Stimulated activated CD4-positive, alpha-beta T cell treated with anti-CD3 and anti-CD28 coated beads, Interleukin-1b, Interleukin-23, amount 100 ng/mL, for 1 hour (primary cell): ENCODE measurements at regions not wholly inside any gene's neighbourhood (a gene's known extent, or its start where the extent isn't known, plus 50 kb on each side); places are given as distances from the start of the nearest gene placed in this dataset.
"Not testable (repeated sequence)": the region's sequence is repeated elsewhere in the genome, so short reads cannot be mapped to it uniquely, and the experiment has no call there.

Experiments used
- DNase-seq, 2 donors: peaks; one replicate each; pipeline ENCODE4 v3.0.0-alpha.2; 2020; ENCODE audit warnings: low read depth in 2 of 2

DNA sequence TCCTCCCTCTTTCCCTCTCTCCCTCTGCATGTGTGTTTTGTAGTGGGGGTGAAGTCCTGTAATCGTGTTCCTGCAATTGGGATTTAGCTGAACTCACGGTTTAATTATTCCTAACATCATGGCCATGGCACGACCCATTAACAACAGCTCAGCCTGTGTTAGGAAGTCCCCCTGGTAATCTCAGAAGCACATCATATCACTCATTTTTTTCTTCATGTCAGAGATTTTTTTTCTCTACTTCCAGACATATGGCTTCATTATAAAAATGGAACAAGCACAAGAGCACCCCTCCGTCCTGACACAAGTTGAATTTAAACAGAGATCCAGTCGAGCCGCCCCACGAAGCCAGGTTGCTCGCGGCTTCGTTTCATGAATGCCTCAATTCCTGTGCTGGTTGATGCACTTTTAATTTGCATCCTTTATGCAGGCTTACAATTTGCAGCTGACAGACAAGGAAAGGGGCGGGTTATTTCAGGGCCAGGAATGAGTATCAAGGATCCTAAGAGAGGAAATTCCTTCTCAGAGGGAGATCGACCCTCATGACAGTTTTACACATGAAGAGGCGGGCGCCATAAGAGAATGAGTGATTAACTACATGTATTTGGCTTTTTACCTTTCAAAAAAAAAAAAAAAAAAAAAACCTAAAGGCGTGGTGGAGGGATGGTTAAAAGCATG lies 192.9 kb downstream of the MAF start:
- DNase-seq, result no peak

DNA sequence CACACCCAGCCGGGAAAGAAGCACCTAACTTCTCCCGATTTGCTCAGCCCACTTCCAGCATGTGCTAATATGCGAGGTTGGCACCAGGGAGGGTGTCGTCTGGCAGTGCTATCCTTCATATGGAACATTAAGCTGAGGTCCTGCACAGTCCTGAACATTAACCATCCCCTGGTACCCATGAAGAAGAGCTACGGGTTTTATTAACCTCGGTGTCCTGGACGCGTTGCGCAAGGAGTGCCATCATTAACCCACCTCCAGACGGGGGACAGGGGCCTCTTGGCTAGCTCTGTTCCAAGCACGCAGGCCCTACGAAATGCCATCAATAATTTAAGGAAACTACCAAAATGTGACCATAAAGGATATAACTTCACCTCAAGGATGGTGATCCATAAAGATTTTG lies 193.5 kb downstream of the MAF start:
- no peak for DNase-seq

- no peak for DNase-seq
Observed at GRCh38 chr16:79404571-79404970, 196.0 kb downstream of the MAF start.

DNA sequence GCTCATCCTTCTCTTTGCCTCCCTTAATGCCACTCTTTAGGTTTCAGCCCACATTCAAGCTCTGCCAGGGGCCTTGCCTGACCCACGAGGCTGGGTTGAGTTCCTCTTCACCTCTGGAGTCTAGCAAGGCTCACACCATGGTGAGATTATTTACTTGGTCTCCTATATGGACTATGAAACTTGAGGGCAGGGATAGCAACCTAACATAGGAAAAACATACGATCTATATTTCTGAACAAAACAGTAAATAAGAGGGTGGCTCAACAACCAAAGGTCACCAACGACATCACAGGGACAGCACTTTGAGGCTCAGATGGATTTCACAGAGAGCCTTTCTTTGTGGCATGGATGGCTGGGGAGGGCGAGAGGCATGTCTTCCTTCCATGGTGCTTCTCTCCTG lies 197.0 kb downstream of the MAF start:
- DNase-seq, result no peak

DNA sequence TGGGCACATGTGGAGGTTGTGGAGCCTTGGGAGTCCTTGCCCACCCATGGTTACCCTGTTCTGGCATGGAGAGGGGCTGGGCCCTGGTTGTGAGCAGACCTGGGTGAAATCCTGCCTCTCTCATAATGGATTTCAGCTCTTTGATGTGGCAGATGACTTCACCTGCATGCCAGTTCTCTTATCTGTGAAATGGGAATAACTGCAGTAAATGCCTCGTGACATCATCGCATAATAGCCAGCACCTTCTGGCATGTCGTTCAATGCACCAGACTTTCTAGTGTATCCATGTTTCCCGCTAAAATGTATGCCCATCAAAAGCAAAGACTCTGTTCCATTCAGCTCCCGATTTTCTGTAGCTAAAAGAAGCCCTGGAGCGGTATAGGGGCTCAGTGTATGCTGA lies 197.6 kb downstream of the MAF start:
- DNase-seq, result no peak

DNA sequence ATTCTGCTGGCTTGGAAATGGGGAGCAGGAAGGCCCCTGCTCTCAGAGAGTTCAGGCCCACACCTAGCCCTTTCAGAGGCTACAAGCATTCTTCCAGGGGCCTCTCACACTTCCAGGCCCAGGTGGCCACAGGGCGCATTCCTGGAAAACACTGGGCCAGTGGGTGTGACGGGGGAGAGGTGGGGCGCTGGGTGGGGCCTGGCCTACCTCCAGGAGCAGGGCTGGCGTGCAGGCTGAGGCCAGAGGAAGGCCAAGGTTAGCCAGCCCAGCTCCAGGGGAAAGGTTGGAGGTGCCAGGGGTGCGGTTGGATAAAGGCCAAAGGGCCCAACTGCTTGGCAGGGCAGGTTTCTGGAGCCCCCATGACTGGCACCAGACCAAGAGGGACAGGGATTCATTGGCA lies 198.2 kb downstream of the MAF start:
- DNase-seq, result no peak

DNA sequence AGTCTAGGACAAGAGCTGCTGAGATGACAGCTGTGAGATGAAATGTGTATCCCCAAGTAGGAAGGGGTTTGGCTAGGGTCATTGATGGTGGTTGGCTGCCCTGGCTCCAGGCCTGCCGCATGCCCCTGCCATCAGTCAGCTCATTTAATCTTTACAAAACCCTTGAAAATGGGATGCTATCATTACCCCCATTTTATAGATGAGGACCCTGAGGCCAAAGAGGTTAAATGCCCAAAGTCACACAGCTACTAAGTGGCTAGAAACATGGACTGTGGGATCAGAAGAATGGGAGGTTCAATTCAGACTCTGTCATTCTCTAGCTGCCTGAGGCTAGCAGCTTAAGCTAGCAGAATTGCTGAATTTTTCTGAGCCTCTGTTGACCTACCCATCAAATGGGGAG lies 198.8 kb downstream of the MAF start:
- no peak for DNase-seq

- DNase-seq, result no peak
Observed at GRCh38 chr16:79401157-79401556, 199.4 kb downstream of the MAF start.

GRCh38 chr16:79400462-79401149 lies 199.9 kb downstream of the MAF start:
- DNase-seq, result no peak

DNA sequence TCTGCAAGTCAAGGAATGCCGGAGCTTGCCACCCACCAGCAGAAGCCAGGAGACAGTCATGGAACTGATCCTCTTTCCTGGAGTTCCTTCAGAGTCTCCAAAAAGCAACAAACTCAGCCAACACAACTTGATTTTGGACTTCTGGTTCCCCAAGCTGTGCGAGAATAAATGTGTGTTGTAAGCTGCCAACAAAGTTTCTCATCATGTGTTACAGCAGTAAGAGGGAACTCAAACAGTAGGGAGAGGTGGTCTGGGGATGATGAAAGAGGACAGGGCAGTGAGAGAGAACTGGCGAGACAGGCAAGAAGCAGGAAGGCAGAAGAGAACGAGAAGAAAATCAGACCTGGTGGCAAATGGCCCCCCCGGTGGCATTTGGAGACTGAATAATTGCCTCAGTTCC lies 204.9 kb downstream of the MAF start:
- no peak for DNase-seq

DNA sequence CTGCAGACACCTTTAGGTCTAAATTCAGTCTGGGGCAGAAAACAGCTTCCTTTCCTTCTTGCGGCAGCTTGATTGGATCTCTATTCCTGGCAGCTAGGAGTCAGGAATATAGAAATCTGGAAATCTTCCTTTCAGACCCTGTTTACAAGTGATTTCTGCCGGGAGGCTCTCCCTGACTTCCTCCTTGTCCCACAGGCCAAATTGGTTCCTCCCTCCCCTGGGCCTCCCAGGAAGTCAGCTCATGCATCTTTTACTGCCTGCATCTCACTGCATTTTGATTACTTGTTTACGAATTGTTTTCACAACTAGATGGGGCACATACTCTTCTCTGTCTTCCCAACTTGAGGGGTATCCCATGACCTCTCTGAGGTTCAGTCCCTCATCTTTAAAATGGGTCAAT lies 206.3 kb downstream of the MAF start:
- DNase-seq, result no peak

DNA sequence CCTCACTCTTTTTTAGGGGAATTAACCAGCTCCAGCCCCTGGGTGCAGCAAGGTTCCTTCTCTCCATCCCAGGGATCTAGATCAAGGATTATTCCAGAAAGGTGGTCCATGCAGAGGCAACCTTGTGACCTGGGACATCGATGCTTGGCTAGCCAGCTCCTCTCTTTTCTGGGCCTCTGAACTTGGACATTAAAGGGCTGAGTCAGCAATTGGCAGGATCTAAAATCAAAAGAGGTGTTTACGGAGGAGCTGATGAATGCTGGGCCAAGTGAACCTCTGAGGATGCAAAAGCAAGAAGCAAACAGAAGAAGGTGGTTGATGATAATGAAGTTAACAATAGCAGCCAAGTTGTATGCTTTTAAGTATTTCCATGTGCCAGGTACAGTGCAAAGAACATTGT lies 207.0 kb downstream of the MAF start:
- no peak for DNase-seq

DNA sequence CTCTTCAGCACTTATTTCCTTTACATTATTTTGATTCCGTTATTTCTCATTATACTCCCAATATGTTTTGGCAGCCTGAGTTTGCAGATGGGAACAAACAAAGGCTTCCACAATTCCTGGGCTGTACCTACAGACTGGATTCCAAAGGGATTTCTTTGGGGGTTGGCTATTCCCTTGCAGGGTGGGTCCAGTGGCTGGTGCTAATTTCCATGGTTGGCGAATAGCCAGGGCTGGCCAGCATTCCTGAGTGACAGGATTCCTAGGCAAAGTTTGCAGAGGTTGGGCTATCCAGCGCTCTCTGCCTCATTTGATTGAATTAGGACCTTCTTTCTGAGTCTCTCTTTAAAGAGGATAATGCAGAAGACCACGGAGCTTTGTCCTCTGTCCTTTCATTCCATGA lies 207.4 kb downstream of the MAF start:
- no peak for DNase-seq

DNA sequence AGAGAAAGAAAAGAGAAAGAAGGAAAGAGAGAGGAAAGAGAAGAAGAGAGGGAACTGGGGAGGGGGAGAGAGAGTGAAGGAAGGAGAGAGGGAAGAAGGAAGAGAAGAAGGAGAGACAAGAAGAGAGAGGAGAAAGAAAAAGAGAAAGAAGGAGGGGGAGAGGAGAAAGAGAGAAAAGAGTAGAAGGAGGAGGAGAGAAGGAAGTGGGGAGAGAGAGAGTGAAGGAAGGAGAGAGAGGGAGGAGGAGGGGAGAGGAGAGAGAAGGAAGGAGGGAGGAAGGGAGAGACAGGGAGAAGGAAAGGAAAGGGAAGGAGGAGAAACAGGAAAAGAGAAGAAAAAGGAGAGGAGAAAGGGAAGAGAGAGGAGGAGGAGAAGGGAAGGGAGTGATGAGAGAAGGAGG lies 208.5 kb downstream of the MAF start:
- DNase-seq, result no peak

DNA sequence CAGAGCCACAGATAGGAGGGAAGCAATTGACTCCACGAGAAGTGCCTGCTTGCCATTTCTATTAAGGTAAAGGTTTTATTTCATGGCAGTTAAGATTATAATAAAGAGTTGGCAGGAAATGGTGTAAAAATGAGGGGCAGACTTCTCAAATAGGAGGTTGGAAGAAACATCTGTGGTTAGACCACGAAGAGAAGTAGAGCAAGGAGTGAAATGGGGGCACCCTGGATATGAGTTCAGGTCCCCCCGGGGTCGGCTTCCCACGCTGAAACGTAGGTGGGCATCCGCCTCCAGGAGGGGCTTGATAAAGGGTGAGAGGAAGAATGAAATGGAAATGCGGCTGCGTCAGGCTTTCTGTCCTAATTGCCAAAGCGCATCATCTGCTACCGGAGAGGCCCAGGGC lies 209.1 kb downstream of the MAF start:
- no peak for DNase-seq

- no peak for DNase-seq
Observed at GRCh38 chr16:79390481-79391051, 210.0 kb downstream of the MAF start.

- DNase-seq, result no peak
Observed at GRCh38 chr16:79388396-79388795, 212.1 kb downstream of the MAF start.

- no peak for DNase-seq
Observed at GRCh38 chr16:79386299-79386698, 214.2 kb downstream of the MAF start.

DNA sequence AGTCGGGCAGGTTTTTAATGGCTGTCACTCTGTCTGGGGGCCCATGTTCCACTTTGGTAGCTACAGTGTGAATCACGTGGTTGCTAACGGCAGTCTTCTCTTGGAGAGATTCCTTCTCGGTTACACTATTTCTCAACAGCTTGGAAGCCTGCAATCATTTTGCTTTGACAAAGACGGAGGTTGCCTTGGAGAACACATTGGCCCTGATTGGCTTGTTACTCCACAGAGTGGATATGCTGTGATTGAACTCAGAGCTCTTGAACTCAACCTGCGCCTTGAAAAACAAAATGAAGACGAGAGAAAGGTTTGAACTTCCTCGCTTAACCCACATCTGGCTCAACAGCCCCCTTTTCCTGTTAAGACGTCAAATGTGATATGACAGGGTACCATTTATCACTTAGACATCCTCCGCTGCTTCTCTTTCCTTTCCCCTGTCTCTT lies 218.9 kb downstream of the MAF start:
- DNase-seq, result no peak

- DNase-seq, result no peak
Observed at GRCh38 chr16:79380995-79381602, 219.4 kb downstream of the MAF start.

DNA sequence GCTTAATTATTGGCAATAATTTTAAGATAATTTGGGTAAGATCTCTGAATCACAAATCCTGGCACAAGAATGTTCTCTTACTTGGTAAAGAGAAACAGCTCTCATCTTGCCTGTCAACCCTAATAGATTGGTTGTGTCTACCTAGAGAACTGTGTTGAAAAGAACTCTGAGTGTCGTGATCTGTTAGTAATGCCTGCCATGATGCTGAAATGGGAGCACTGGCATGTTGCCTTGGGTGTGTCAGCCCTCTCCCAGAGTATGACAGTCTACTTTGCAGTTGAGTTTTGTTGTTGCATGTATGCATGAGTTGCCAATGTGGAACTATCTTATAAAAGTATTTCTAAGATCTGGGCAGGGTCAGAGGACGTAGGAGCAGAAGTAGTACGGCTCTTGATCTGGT lies 221.4 kb downstream of the MAF start:
- no peak for DNase-seq

GRCh38 chr16:79377082-79377481 lies 223.5 kb downstream of the MAF start:
- DNase-seq, result not testable (repeated sequence)

DNA sequence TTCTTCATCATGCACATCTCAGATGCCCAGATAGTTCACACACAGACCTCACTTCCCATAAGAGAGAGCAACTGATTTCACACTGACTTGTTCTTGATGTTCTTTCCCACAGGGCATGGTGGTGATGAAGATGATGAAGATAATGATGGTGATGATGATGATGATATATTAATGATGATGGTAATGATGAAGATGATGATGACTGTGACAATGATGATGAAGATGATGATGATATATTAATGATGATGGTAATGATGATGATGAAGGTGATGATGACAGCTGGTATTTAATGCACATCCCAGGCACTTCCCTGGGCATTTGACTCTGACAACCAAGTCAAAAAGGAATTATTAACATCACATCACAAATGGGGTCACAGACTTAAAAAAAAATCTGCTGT lies 225.2 kb downstream of the MAF start:
- DNase-seq, result no peak
